Activated CD8-positive, alpha-beta memory T cell treated with anti-CD3 and anti-CD28 coated beads, Interleukin-2, amount 10 ng/mL, durations not matched to agents 7 days and 5 days (primary cell): ENCODE measurements at regions not wholly inside any gene's neighbourhood (a gene's known extent, or its start where the extent isn't known, plus 50 kb on each side); places are given as distances from the start of the nearest gene placed in this dataset.

Source experiments
- ATAC-seq: fragments of 150-1000 bp; cut with Tn5 transposase; one replicate; pipeline ENCODE4 v1.10.0; 2021; ENCODE audit warnings: moderate library complexity
- CTCF ChIA-PET: fragments of 350-600 bp; sonication (Branson Sonifier 250); formaldehyde crosslinking; loops from one replicate; lab custom pipeline; 2021; ENCODE audit warnings: antibody characterized with exemption; lab: Charles Lee
- DNase-seq: peaks from one replicate; pipeline ENCODE4 v3.0.0-alpha.2; 2020
- H3K27ac Mint-ChIP-seq: one replicate; pipeline ENCODE4 v1.8.0; 2021; ENCODE audit warnings: mild to moderate bottlenecking, mixed read lengths
- H3K27me3 Mint-ChIP-seq: one replicate; pipeline ENCODE4 v1.8.0; 2021; ENCODE audit warnings: mixed read lengths
- H3K36me3 Mint-ChIP-seq: one replicate; pipeline ENCODE4 v1.8.0; 2021; ENCODE audit warnings: mild to moderate bottlenecking, mixed read lengths
- H3K4me1 Mint-ChIP-seq: one replicate; pipeline ENCODE4 v1.8.0; 2021; ENCODE audit warnings: mixed read lengths
- H3K4me3 Mint-ChIP-seq: one replicate; pipeline ENCODE4 v1.8.0; 2021; ENCODE audit warnings: mild to moderate bottlenecking, moderate library complexity, mixed read lengths
- H3K9me3 Mint-ChIP-seq: one replicate; pipeline ENCODE4 v1.8.0; 2022; ENCODE audit warnings: low read depth, mixed read lengths

DNA sequence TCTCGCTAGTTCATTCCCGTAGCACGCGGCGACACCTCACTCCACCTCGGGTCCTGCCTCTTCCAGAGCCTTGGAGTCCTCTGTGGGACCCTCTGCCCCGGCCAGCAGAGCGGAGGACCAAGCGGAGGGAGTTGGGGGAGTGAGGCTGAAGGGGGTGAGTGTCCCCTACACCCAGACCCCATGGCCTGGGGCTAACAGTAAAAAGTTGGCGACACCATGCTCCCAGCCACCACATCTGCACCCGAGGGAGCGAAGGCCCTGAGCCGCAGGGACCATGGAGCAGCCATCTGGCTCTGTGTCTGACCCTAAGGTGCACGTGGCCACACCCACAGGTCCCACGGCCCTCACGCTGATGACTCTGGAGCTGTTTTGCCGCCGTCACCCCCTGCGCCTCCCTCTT, 293.8 kb downstream of the BRD1 start:
- Mint-ChIP-seq H3K4me1 (no peaks in the 10 kb centered on the region), H3K4me3 (no peak overlapping the region)
- CTCF ChIA-PET = no interaction called here

DNA sequence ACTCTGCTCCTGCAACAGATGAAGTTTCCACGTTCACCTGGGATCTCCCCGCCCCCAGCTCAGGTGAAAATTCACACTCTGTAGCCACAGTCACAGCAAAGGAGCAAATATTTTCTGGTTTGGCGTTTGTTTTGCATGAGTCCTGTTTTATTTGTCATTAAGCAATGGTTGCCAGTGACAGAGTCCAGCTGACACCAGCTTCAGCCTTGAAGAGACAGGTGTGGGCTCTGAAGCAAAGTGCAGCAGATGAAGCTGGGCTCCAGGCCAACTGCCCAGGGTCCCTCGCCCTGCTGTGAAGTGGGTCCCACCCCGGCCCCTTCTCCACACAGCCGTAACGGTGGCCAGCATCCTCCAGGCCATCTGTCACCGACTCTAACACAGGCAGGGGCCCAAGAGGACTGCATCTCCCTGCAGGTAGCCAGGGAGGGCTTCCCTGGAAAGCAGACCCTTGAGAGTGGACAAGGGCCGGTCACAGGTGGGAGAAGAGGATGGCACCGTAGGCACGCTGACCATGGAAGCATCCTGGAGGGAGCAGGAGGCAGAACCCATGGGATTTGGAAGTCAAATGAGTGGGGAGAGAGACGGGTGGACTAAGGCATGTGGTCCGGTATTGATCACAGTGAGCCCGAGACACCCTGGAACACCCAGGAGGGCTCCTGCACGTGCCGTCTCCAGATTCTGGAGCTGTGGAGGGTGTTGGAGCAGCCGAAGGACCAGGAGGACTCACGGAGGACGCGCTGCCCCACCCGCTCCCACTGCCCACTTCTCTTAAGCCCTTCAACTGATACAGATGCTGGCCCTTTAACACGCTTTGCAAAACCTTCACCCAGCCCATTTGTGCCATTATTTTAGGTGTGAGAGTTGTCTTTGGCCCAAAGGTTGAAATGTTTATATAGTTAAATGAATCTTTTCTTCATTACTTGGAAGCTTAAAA, 294.5 kb downstream of the BRD1 start:
- ATAC-seq (no peak), DNase-seq (no peak)
- Mint-ChIP-seq H3K36me3 (no peaks in the 10 kb centered on the region), H3K27ac (no peak overlapping the region), H3K27me3 (no peaks in the 10 kb centered on the region), H3K9me3 (no peaks in the 10 kb centered on the region), H3K4me3 (no peak overlapping the region), H3K4me1 (no peaks in the 10 kb centered on the region)
- CTCF ChIA-PET = no interaction called here

More for the DNA sequence above, 293.8 kb downstream of the BRD1 start:
- H3K9me3 Mint-ChIP-seq = no peaks in the 10 kb centered on the region
- H3K27me3 Mint-ChIP-seq = no peaks in the 10 kb centered on the region
- H3K27ac Mint-ChIP-seq = no peak overlapping the region
- DNase-seq (no peak), ATAC-seq (no peak)
- no peaks in the 10 kb centered on the region for H3K36me3 Mint-ChIP-seq

DNA sequence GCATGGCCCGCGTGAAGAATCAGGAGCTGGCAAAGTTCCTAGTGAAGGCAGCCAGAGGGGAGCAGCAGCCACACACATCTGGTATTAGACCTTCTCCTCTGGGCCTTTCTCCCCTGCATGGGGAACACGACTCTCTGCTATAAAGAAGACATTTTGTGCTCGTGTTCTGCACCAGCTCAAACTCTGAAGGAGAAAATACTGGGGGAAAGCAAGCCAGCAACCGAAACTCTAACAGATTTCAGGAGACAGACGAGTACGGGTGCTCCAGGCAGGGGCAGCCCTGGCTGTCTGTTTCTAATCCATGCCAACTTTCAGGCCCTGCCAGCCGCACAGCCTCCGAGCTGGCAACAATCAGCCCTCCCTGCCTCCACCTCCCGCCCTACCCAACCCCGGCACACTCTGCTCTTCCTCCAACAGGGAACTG, 296.3 kb downstream of the BRD1 start:
- DNase-seq (no peak), ATAC-seq (no peak)
- CTCF ChIA-PET = no interaction called here
- Mint-ChIP-seq H3K9me3 (peaks cover 5% of the 10 kb centered on the region), H3K36me3 (no peaks in the 10 kb centered on the region), H3K4me1 (no peaks in the 10 kb centered on the region), H3K4me3 (no peak overlapping the region), H3K27me3 (no peaks in the 10 kb centered on the region), H3K27ac (no peak overlapping the region)

DNA sequence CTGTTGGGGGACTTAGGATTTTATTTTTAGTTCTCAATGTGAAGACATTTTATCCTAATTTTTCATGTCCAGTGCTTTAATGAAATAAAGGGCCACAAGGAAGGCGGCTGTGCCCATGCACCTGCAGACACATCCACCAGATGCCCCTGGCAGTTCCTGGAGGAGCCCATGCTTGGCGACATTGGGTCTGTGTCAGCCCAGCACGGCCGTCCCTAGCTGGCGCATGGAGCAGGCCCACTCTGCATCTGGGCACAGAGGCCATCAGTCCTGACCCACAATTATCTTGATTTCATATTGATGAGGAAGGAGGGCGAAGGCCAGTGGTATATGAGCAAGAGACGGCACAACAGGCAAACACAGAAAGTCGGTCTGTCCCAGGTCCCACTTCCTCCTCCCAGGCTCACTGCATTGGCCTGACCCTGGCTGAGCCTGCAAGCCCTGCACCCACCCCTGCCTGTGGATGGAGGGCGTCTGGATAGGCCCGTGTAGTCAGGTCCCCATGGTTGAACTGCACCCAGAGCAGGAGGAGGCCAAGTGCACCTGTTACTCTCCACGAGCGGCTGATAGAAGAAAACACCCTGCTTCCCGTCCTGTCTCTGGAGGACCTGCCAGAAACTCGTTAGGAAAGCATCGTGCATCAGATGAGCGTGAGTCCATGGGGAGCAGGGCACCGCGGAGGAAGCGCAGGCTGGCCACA, 296.9 kb downstream of the BRD1 start:
- Mint-ChIP-seq H3K4me3 (no peak overlapping the region), H3K36me3 (no peaks in the 10 kb centered on the region), H3K4me1 (no peaks in the 10 kb centered on the region), H3K27me3 (no peaks in the 10 kb centered on the region), H3K9me3 (peaks cover 5% of the 10 kb centered on the region), H3K27ac (no peak overlapping the region)
- no peak for DNase-seq
- CTCF ChIA-PET = no interaction called here
- ATAC-seq = no peak

DNA sequence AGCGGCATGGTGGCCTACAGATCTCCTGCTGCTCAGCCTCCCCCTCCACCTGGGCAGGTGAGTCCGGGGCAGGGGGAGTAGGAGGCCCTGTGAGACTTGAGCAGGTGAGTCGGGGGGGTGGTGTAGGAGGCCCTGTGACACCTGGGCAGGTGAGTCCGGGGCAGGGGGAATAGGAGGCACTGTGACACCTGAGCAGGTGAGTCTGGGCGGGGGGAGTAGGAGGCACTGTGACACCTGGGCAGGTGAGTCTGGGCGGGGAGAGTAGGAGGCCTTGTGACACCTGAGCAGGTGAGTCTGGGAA, 299.3 kb downstream of the BRD1 start:
- Mint-ChIP-seq H3K27ac (no peak overlapping the region), H3K27me3 (no peaks in the 10 kb centered on the region), H3K4me3 (no peak overlapping the region), H3K4me1 (no peaks in the 10 kb centered on the region), H3K36me3 (no peaks in the 10 kb centered on the region), H3K9me3 (peaks cover 5% of the 10 kb centered on the region)
- DNase-seq (no peak), ATAC-seq (no peak)
- CTCF ChIA-PET = no interaction called here

DNA sequence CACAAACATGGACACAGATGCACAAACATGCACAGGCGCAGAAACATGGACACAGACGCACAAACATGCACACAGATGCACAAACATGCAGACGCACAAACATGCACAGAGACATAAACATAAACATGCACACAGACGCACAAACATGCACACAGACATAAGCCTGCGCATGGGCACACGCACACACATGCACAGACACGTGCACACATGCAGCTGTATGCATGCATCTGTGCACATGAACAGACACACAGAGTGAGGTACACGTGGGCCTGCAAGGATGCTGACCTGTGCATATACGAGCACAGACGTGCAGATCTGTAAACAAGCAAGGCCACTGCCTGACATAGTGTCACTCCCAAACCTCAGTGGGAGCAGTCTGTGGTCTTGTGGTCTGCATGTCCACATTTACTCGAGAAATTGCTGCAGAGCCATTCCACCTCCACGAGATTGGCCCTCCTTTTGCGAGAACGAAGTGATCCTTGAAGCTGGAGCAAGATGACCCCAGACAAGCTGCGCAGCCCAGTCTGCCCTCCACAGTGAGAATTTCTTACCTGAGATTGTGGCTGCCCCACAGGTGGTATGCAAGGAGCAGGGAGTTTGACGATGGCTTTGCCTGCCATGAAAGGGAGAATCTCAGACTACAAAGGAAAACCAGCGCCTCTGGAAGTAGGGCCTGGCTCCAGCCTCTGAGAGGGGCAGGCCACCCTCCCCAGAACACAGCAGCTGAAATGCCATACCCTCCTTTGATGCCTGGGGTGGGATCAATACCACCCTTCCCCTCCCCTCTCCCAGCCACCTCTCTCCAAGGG, 299.9 kb downstream of the BRD1 start:
- Mint-ChIP-seq H3K27ac (no peak overlapping the region), H3K4me1 (no peaks in the 10 kb centered on the region), H3K9me3 (peaks cover 5% of the 10 kb centered on the region), H3K4me3 (no peak overlapping the region), H3K27me3 (no peaks in the 10 kb centered on the region), H3K36me3 (no peaks in the 10 kb centered on the region)
- DNase-seq (no peak), ATAC-seq (no peak)
- CTCF ChIA-PET = no interaction called here

DNA sequence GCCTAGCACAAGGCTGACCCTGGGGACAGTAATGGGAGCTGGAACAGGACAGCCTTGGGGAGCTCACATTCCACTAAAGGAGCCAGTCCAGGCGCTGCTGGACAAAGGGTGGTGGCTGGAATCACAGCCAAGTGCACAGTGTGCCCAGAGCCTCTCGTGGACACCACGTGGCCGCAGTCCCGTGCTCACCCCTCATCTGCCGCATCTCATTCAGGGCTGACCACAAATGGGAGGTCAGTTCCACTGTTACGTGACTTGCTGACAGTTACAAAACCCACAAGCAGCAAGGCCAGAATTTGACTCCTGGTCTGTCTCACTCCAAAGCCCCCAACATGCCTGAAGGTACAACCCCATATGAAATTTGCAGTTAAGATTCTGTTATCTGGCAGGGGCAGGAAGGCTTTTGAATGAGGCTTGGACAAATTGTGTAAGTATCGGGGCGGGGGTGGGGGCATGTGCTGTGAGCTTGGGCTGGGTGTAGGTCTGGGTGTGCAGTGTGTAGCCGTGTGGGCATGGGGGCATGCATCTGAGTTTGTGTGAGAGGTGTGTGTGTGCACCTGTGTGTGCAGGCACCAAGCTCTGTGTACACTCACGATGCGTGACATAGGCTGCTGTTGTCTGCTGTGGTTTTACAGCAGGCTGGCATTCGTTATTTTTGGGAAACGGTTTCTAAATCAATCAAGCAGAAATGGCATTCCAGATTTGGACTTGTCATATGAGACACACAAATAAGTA, 301.7 kb downstream of the BRD1 start:
- no peak for ATAC-seq
- no peak overlapping the region for H3K4me3 Mint-ChIP-seq
- no peaks in the 10 kb centered on the region for H3K36me3 Mint-ChIP-seq
- no peak overlapping the region for H3K27ac Mint-ChIP-seq
- H3K27me3 Mint-ChIP-seq = no peaks in the 10 kb centered on the region
- no peaks in the 10 kb centered on the region for H3K4me1 Mint-ChIP-seq
- peaks cover 5% of the 10 kb centered on the region for H3K9me3 Mint-ChIP-seq
- no peak for DNase-seq
- CTCF ChIA-PET = no interaction called here

DNA sequence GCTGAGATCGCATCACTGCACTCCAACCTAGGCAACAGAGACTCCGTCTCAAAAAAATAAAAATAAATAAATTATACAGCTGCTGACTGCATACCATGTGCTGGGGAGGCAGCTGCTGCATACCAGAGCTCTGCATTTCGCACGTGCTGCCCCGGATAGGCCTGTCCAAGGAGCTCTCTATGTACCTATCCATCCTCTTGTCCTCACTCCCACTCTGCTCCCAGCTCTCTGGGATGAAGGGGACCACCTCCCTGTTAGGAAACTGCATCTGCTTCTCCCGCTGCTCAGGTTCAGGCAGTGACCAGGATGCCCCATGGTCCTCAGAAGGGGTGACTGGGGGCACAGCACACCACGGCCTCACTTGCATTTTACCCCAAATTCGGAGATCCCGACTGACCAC, 302.3 kb downstream of the BRD1 start:
- no peak for ATAC-seq
- Mint-ChIP-seq H3K4me3 (no peak overlapping the region), H3K9me3 (peaks cover 5% of the 10 kb centered on the region), H3K27ac (no peak overlapping the region), H3K36me3 (no peaks in the 10 kb centered on the region), H3K27me3 (no peaks in the 10 kb centered on the region), H3K4me1 (no peaks in the 10 kb centered on the region)
- no peak for DNase-seq
- CTCF ChIA-PET = no interaction called here

DNA sequence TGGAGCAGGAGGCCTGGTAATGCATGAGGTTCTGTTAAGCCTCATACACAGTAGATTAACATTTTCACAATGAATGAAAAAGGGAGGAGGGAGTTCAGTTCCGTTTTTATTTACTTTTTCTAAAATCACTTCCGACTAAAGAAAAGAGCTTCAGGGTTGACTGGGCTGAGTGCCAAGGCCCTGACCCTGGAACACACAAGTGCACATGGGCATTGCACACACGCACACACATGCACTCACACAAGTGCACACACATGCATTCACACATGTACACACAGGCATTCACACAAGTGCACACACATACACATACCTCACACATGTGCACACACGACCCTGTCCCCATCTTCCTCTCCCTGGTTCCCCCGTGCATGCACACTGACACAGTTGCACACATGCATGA, 303.3 kb downstream of the BRD1 start:
- Mint-ChIP-seq H3K4me1 (no peaks in the 10 kb centered on the region), H3K27ac (no peak overlapping the region), H3K36me3 (no peaks in the 10 kb centered on the region), H3K27me3 (no peaks in the 10 kb centered on the region), H3K4me3 (no peak overlapping the region), H3K9me3 (peaks cover 5% of the 10 kb centered on the region)
- DNase-seq (no peak), ATAC-seq (no peak)
- CTCF ChIA-PET = no interaction called here

DNA sequence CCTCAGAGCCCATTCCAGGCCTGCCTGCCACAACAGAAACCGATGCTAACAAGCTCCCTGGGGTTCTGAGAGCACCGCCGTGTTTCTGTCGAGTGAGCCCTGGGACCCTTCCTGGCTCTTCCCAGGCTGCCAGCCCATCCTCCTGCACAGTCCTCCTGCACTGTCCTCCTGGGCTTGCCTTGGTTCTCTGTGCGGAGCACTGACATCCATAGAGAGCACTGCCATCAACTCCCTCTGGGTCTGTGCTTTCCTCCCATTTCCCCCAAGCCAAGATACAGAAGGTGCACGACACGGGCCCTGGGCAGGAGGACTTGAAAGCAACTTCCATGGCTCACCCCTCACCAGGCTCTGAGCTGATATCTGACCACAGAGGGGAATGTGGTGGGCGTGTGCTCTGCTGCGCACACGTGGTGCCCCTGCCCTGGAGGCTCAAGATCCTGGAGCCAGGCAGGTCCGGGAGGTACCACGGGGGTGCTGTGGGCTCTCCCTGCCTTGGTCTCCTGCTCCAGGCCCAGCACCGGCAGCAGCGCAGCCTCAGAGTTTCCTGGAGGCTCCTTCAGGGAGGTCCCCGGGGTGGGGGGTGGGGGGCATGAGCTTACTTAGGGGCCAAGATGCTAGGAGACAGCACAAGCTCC, 304.2 kb downstream of the BRD1 start:
- no peak for ATAC-seq
- H3K4me3 Mint-ChIP-seq = no peak overlapping the region
- H3K27ac Mint-ChIP-seq = no peak overlapping the region
- CTCF ChIA-PET = no interaction called here
- H3K27me3 Mint-ChIP-seq = no peaks in the 10 kb centered on the region
- H3K4me1 Mint-ChIP-seq = no peaks in the 10 kb centered on the region
- no peaks in the 10 kb centered on the region for H3K36me3 Mint-ChIP-seq
- no peak for DNase-seq
- H3K9me3 Mint-ChIP-seq = peaks cover 5% of the 10 kb centered on the region

DNA sequence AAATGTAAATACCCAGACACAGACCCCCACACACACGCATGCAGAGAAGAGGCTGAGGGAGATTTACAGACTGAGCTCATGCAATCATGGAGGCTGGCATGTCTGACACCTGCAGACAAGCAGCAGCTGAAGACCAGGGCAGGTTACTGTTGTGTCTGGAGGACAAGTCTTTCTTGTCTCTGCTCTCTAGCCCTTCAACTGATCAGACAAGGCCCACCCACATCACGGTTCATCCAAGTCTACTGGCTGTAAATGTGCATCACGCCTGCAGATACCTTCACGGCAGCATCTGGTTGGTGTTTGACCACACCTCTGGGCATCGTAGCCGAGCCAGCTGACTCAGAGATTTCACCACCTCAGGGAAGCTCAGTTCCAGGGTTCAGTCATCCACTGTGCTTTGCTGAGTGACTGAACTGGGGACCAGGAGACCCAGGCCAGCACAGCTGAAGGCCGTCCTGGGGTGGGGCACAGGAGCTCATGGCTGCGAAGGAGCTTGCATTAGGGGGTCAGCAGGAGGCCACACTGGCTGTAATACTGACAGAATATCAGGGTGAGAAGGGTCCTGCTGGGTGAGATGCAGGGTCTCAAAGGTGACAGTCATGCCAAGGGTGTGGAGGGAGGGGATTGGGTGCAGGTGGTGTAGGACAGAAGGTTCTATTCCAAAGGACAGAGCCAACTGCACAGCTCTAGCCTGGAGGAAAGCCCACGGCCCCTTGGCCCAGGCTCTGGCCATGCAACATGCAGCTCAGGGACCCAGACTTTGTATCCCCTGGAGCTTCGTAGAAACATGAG, 304.9 kb downstream of the BRD1 start:
- Mint-ChIP-seq H3K27ac (no peak overlapping the region), H3K4me1 (no peaks in the 10 kb centered on the region), H3K27me3 (no peaks in the 10 kb centered on the region), H3K9me3 (peaks cover 5% of the 10 kb centered on the region), H3K4me3 (no peak overlapping the region), H3K36me3 (no peaks in the 10 kb centered on the region)
- DNase-seq (no peak), ATAC-seq (no peak)
- CTCF ChIA-PET = no interaction called here

DNA sequence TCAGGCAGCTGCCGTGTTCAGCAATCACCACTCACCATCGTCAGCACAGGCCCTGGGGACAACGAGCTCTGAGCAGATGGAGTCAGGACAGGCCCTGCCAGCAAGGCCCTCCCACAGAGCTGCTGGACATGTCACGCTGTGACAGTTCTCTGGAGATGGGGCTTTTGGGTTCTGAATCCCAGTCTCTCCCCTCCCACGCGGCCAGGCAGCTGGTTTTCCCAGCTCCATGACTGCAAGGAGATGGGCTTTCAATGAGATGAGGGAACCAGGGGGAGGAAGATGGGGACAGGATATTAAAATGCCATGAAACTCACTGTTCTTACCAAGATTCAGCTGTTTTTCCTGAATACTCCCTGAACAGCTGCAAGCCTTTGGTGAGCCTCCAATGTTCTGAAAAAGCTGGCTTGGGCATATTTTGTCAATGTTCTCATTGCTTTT, 305.9 kb downstream of the BRD1 start:
- Mint-ChIP-seq H3K36me3 (no peaks in the 10 kb centered on the region), H3K9me3 (no peaks in the 10 kb centered on the region), H3K4me1 (no peaks in the 10 kb centered on the region), H3K4me3 (no peak overlapping the region), H3K27me3 (no peaks in the 10 kb centered on the region), H3K27ac (no peak overlapping the region)
- DNase-seq (no peak), ATAC-seq (no peak)
- CTCF ChIA-PET = no interaction called here
